ENCODE measurements at regions not wholly inside any gene's neighbourhood (a gene's known extent, or its start where the extent isn't known, plus 50 kb on each side); places are given as distances from the start of the nearest gene placed in this dataset.
A peak's percentile ranks its signal among the peaks of the same experiment; 100 is the strongest.

DNA sequence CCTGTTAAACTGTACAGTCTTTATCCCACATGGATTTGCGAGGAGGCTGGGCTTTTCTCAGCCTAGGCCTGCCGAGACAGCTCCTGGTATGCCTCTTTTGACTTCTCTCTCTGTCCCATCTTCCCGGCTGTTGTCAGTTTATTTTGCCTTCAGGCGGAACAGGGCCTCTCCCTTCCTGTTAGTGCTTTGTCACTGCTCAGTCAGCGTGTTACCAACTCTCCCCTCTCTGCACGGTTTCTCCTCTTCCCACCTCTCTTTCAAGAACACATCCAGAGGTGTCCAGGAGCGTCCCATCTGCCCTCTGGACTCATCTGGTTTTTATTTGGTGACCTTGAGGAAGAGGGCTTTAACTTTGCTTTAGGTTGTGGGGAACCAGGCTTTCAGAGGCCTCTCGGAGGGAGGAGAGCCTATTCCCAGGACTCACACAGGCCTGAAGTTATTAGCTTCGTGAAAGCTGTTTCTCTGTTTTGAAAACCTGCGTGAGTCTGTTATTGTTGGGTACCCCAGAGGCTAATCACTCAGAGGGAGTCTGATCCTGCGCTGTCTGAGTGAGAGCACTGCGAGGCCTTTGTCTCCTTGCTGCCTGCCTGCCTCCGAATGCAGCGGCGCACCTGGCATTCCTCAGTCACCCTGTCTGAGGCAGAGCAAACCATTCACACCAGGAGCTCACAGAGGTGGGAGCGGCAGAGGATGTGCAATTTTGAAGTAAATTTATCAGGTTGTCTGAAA, 234.4 kb upstream of the MPDZ start:
- Histone ChIP-seq H3K36me3 (ENCODE audit: control insufficient read depth, insufficient read depth, low read length) (no peaks in the 10 kb centered on the region), H3K4me3 (ENCODE audit: low read depth, low read length) (no peak overlapping the region), H3K27me3 (ENCODE audit: control insufficient read depth, insufficient read depth, low read length) (no peaks in the 10 kb centered on the region), H3K9ac (ENCODE audit: low read depth, low read length) (peak overlapping the region; percentile 11), H3K9me3 (ENCODE audit: control insufficient read depth, insufficient read depth, low read length) (no peaks in the 10 kb centered on the region), H3K4me1 (ENCODE audit: control insufficient read depth, insufficient read depth, low read length) (peaks cover 14% of the 10 kb centered on the region), H3K27ac (ENCODE audit: low read depth, low read length) (peak overlapping the region; percentile 71)

DNA sequence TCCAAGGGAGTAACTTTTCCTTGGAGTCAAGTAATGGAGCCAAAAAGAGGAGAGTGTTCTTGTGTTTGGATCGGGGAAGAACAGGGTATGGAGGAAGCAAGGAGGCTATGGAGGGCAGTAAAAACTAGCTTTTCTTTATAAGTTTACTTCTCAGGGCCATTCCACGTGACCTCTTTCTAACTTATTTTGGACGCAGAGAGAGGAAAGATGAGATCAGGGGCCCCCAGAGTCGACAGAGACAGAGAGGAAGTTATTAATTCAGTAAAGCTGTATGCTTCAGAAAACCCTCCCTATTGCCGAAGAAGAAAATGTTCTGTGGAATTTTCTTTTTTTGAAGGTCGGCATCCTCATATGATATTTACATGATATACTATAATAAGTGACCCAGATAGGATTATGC, 233.8 kb upstream of the MPDZ start:
- Histone ChIP-seq H3K9ac (ENCODE audit: low read depth, low read length) (no peak overlapping the region), H3K4me3 (ENCODE audit: low read depth, low read length) (no peak overlapping the region), H3K36me3 (ENCODE audit: control insufficient read depth, insufficient read depth, low read length) (no peaks in the 10 kb centered on the region), H3K4me1 (ENCODE audit: control insufficient read depth, insufficient read depth, low read length) (peaks cover 14% of the 10 kb centered on the region), H3K27me3 (ENCODE audit: control insufficient read depth, insufficient read depth, low read length) (no peaks in the 10 kb centered on the region), H3K27ac (ENCODE audit: low read depth, low read length) (no peak overlapping the region), H3K9me3 (ENCODE audit: control insufficient read depth, insufficient read depth, low read length) (no peaks in the 10 kb centered on the region)

DNA sequence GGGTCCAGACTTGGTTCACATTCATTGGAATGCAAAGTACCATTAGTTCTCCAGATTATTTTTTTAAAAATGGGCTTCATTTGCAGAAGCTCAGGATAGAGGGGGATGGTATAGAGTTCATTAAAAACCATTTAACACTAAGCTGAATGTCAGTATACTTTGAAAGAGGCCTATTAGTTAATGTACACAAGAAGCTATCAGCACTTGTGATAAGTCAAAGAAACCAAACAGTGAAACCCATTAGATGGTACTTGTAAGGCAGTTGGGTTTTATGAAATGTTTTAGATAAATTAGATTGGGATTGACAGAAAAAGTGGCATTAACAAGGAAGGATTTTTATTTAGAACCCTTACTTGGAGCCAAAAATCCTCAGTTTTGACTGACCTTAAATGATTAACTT, 229.2 kb upstream of the MPDZ start:
- H3K27me3 ChIP-seq (ENCODE audit: control insufficient read depth, insufficient read depth, low read length) = no peaks in the 10 kb centered on the region
- no peak overlapping the region for H3K9ac ChIP-seq (ENCODE audit: low read depth, low read length)
- no peak overlapping the region for H3K4me3 ChIP-seq (ENCODE audit: low read depth, low read length)
- no peak overlapping the region for H3K27ac ChIP-seq (ENCODE audit: low read depth, low read length)
- H3K9me3 ChIP-seq (ENCODE audit: control insufficient read depth, insufficient read depth, low read length) = no peaks in the 10 kb centered on the region; the same call in 1 of the 2 replicates
- peaks cover 7% of the 10 kb centered on the region for H3K4me1 ChIP-seq (ENCODE audit: control insufficient read depth, insufficient read depth, low read length)
- H3K36me3 ChIP-seq (ENCODE audit: control insufficient read depth, insufficient read depth, low read length) = no peaks in the 10 kb centered on the region

DNA sequence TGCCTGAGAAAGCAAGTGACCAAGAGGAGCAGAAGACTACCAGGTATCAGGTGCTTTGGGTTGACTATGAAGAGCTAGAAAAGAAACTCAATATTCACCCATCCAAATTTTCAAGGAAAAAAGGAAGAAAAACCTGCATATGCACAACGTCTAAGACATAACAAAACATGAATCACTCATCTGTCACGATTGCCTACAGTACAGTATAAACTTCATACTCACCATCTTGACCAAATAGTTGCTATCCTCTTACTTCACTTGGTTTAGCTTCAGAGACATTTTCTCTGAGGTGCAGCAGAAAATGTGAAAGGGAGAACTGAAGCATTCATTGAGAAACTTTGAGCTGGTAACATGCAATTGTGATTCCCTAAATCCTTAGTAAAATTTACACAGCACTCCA, 228.6 kb upstream of the MPDZ start:
- no peak overlapping the region for H3K27ac ChIP-seq (ENCODE audit: low read depth, low read length)
- H3K9me3 ChIP-seq (ENCODE audit: control insufficient read depth, insufficient read depth, low read length) = no peaks in the 10 kb centered on the region; the same call in 1 of the 2 replicates

DNA sequence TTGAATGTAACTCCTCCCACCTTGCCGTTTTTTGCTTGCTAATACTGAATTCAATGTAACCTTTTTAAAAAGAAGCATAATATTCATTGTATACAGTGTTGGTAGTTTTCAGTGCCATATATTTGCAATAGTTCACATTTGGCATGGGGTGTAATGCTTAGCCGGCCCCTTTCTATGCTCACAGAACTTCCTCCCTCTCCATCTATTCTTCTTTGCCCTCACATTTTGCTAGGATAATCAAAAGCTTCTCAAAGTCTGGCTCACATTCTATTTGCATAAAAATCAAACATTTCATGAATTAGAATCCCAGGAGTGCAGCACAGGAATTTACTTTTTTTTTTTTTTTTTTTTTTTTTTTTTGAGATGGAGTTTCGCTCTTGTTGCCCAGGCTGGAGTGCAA, 226.3 kb upstream of the MPDZ start:
- H3K4me1 ChIP-seq (ENCODE audit: control insufficient read depth, insufficient read depth, low read length) = 0 out of 2 replicates have a peak, but pooled peaks cover 6% of the 10 kb centered on the region
- H3K9ac ChIP-seq (ENCODE audit: low read depth, low read length) = no peak overlapping the region
- H3K27ac ChIP-seq (ENCODE audit: low read depth, low read length) = no peak overlapping the region
- no peaks in the 10 kb centered on the region for H3K27me3 ChIP-seq (ENCODE audit: control insufficient read depth, insufficient read depth, low read length)
- H3K9me3 ChIP-seq (ENCODE audit: control insufficient read depth, insufficient read depth, low read length) = no peaks in the 10 kb centered on the region; the same call in 1 of the 2 replicates
- H3K4me3 ChIP-seq (ENCODE audit: low read depth, low read length) = no peak overlapping the region
- H3K36me3 ChIP-seq (ENCODE audit: control insufficient read depth, insufficient read depth, low read length) = no peaks in the 10 kb centered on the region

More for the DNA sequence above, 228.6 kb upstream of the MPDZ start:
- Histone ChIP-seq H3K4me1 (ENCODE audit: control insufficient read depth, insufficient read depth, low read length) (peaks cover under 1% of the 10 kb centered on the region; the same call in 1 of the 2 replicates), H3K27me3 (ENCODE audit: control insufficient read depth, insufficient read depth, low read length) (no peaks in the 10 kb centered on the region), H3K36me3 (ENCODE audit: control insufficient read depth, insufficient read depth, low read length) (no peaks in the 10 kb centered on the region), H3K9ac (ENCODE audit: low read depth, low read length) (no peak overlapping the region), H3K4me3 (ENCODE audit: low read depth, low read length) (no peak overlapping the region)

DNA sequence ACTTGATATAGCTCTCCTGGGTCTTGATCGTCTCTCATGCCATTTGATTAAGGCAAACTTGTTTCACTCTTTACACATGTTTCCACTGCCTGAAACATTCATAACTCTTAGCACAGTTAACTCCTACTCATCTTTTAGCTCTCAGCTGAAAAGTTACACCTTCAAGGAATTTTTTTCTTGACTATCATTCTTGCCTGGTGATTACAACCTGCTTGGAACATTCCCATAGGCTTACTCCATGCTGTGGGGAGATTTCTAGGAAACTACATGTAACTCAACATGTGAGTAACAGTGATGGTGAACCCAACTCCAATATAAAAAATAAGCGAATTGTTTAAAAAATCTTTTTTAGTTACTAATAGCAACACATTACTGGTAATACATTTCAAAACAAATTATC, 224.1 kb upstream of the MPDZ start:
- no peaks in the 10 kb centered on the region; the same call in 1 of the 2 replicates for H3K9me3 ChIP-seq (ENCODE audit: control insufficient read depth, insufficient read depth, low read length)
- H3K4me1 ChIP-seq (ENCODE audit: control insufficient read depth, insufficient read depth, low read length) = 0 out of 2 replicates have a peak, but pooled peaks cover 6% of the 10 kb centered on the region
- no peaks in the 10 kb centered on the region for H3K27me3 ChIP-seq (ENCODE audit: control insufficient read depth, insufficient read depth, low read length)
- H3K9ac ChIP-seq (ENCODE audit: low read depth, low read length) = no peak overlapping the region
- no peak overlapping the region for H3K27ac ChIP-seq (ENCODE audit: low read depth, low read length)
- no peak overlapping the region for H3K4me3 ChIP-seq (ENCODE audit: low read depth, low read length)
- no peaks in the 10 kb centered on the region for H3K36me3 ChIP-seq (ENCODE audit: control insufficient read depth, insufficient read depth, low read length)

DNA sequence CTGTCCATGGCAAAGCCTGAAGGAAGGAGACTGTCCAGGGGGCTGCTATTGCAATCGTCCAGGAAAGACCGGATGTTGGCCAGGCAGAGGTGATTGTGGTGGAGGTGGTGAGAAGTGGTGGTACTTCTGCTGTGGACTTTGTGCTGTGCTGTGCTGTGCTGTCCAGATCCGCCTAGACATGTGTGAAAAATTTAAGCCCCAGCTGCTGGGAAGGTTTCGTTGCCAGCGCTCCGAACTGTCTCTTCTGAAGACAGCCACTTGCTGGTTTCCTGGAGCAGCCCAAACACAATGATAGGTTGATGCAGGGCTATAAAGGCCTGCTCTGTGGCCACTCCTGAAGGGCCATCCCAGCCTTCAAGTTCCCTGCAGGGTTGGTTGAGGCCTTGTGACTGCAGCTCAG, 223.0 kb upstream of the MPDZ start:
- H3K27me3 ChIP-seq (ENCODE audit: control insufficient read depth, insufficient read depth, low read length) = no peaks in the 10 kb centered on the region
- H3K27ac ChIP-seq (ENCODE audit: low read depth, low read length) = no peak overlapping the region
- H3K36me3 ChIP-seq (ENCODE audit: control insufficient read depth, insufficient read depth, low read length) = no peaks in the 10 kb centered on the region
- no peaks in the 10 kb centered on the region; the same call in 1 of the 2 replicates for H3K9me3 ChIP-seq (ENCODE audit: control insufficient read depth, insufficient read depth, low read length)
- no peak overlapping the region for H3K9ac ChIP-seq (ENCODE audit: low read depth, low read length)
- H3K4me1 ChIP-seq (ENCODE audit: control insufficient read depth, insufficient read depth, low read length) = 0 out of 2 replicates have a peak, but pooled peaks cover 6% of the 10 kb centered on the region
- H3K4me3 ChIP-seq (ENCODE audit: low read depth, low read length) = no peak overlapping the region

DNA sequence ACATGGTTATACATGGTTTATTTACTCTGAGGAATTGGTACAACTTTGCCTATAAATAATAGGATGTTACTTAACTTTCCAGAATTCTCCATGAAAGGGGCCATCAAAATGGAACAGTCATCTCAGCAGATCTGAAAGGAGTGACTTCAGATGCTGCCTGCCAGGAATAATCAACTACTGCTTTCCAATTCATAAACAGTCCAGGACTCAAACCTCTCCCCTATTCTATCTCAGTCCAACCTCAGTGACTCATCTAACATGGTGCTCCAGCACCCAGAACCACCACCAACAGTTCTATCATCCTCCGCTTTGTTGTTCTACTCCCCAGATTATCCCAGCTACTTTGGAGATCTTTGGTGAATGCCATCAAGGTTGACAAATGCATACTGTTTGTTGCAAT, 221.5 kb upstream of the MPDZ start:
- no peak overlapping the region for H3K4me3 ChIP-seq (ENCODE audit: low read depth, low read length)
- H3K27me3 ChIP-seq (ENCODE audit: control insufficient read depth, insufficient read depth, low read length) = no peaks in the 10 kb centered on the region
- 0 out of 2 replicates have a peak, but pooled peaks cover 6% of the 10 kb centered on the region for H3K4me1 ChIP-seq (ENCODE audit: control insufficient read depth, insufficient read depth, low read length)
- H3K9ac ChIP-seq (ENCODE audit: low read depth, low read length) = no peak overlapping the region
- H3K9me3 ChIP-seq (ENCODE audit: control insufficient read depth, insufficient read depth, low read length) = no peaks in the 10 kb centered on the region; the same call in 1 of the 2 replicates
- H3K36me3 ChIP-seq (ENCODE audit: control insufficient read depth, insufficient read depth, low read length) = no peaks in the 10 kb centered on the region
- no peak overlapping the region for H3K27ac ChIP-seq (ENCODE audit: low read depth, low read length)

DNA sequence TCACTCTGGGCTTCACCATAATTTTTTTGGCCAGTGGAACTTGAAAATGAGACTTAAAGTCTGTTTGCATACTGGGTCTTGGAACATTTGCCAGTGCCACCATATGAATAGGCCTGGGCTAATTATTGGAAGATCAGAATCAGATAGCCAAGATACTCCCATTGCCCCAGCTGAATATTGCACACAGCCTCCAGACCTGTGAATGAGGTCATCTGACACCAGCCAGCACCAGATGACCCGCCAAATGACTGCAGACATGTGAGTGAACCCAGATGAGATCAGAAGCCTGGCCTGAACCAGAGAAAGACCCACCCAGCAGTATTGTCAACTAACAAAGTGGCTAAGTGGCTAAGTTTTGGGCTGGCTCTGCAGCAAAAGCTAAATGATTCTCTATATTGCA, 220.5 kb upstream of the MPDZ start:
- Histone ChIP-seq H3K9ac (ENCODE audit: low read depth, low read length) (no peak overlapping the region), H3K27me3 (ENCODE audit: control insufficient read depth, insufficient read depth, low read length) (no peaks in the 10 kb centered on the region), H3K9me3 (ENCODE audit: control insufficient read depth, insufficient read depth, low read length) (no peaks in the 10 kb centered on the region), H3K27ac (ENCODE audit: low read depth, low read length) (no peak overlapping the region), H3K4me3 (ENCODE audit: low read depth, low read length) (no peak overlapping the region), H3K4me1 (ENCODE audit: control insufficient read depth, insufficient read depth, low read length) (0 out of 2 replicates have a peak, but pooled peaks cover 6% of the 10 kb centered on the region), H3K36me3 (ENCODE audit: control insufficient read depth, insufficient read depth, low read length) (no peaks in the 10 kb centered on the region)

DNA sequence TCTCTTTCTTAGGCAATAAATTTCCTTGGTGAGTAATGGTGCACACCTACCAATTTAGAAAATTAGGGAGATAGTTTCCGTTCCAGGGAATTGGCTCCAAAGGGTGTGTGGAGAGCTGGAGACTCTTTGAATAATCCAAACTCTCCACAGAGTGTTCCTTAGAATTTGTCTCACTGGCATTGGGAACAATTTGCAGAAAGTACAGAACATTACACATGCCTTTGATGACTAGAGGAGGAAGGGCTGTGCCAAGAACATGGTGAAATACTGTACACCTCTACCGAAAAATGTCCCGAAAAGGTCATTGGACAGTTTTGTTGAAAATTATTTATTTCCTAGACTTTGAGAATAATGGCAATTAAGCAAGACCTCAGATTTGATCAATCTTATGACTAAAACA, 214.2 kb upstream of the MPDZ start:
- H3K9me3 ChIP-seq (ENCODE audit: control insufficient read depth, insufficient read depth, low read length) = no peaks in the 10 kb centered on the region
- H3K4me3 ChIP-seq (ENCODE audit: low read depth, low read length) = no peak overlapping the region
- H3K4me1 ChIP-seq (ENCODE audit: control insufficient read depth, insufficient read depth, low read length) = peaks cover 49% of the 10 kb centered on the region
- H3K27me3 ChIP-seq (ENCODE audit: control insufficient read depth, insufficient read depth, low read length) = no peaks in the 10 kb centered on the region
- no peak overlapping the region for H3K9ac ChIP-seq (ENCODE audit: low read depth, low read length)
- no peaks in the 10 kb centered on the region for H3K36me3 ChIP-seq (ENCODE audit: control insufficient read depth, insufficient read depth, low read length)
- no peak overlapping the region for H3K27ac ChIP-seq (ENCODE audit: low read depth, low read length)

DNA sequence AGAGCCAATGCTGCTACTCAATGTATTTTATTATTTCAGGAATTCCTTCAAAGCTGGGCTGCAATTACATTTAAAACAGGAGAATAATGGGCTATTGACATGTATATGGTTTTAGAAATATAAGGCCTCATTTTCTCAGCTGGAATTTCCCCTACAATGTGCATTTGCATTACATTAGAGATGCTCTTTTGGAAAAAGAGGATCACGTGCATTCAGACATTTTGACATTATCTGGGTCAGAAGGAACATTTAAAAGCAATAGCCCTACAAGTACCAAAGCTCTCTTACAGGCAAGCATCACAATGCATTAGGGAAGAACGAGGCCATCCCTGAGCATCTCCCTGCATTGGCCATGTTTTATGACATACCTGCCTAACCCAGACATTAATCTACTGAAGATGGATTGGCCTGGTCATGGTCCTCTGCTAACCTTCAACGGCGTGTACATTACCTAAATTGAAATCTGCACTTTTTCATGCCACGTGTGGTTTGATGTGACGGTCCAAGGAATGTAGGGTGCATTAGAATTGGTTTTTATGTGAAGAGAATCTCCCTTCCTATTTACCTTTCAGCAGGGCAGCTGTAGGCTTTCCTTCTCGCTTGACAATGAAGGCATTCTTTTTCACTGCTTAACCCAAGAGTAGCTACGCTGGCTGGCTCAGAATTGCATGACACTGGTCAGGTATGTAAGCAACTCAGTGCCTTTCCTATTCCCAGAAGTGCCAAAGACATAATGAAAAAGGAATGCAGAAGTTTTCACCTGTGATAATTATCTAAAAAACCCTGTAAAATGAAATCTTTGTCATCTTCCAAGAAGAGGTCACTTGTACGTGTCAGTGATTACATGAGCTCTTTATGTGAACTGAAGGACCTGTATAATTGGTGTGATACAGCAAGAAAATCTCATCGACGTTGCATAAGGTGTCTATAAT, 212.3 kb upstream of the MPDZ start:
- H3K27ac ChIP-seq (ENCODE audit: low read depth, low read length) = peak overlapping the region; percentile 98
- H3K4me3 ChIP-seq (ENCODE audit: low read depth, low read length) = peak overlapping the region; percentile 32
- peak overlapping the region; percentile 57 for H3K9ac ChIP-seq (ENCODE audit: low read depth, low read length)
- H3K36me3 ChIP-seq (ENCODE audit: control insufficient read depth, insufficient read depth, low read length) = no peaks in the 10 kb centered on the region
- peaks cover 49% of the 10 kb centered on the region for H3K4me1 ChIP-seq (ENCODE audit: control insufficient read depth, insufficient read depth, low read length)
- H3K9me3 ChIP-seq (ENCODE audit: control insufficient read depth, insufficient read depth, low read length) = no peaks in the 10 kb centered on the region
- no peaks in the 10 kb centered on the region for H3K27me3 ChIP-seq (ENCODE audit: control insufficient read depth, insufficient read depth, low read length)

All from HUES48 (cell line).